GM06990 (cell line): ENCODE measurements at regions not wholly inside any gene's neighbourhood (a gene's known extent, or its start where the extent isn't known, plus 50 kb on each side); places are given as distances from the start of the nearest gene placed in this dataset.
"Not testable (repeated sequence)": the region's sequence is repeated elsewhere in the genome, so short reads cannot be mapped to it uniquely, and the experiment has no call there.

Experiments
- DNase-seq: peaks from one replicate; pipeline ENCODE4 v3.0.0-alpha.2; 2011; ENCODE audit not compliant: insufficient read length; ENCODE audit errors: extremely low read depth
- H3K27me3 ChIP-seq: replicated peaks from 2 replicates; pipeline ENCODE4 v1.6.0; 2011; ENCODE audit warnings: low read length; ENCODE audit not compliant: control insufficient read depth, insufficient read depth
- H3K36me3 ChIP-seq: 2 replicates; pipeline ENCODE4 v1.5.1; 2011; ENCODE audit warnings: low read length; ENCODE audit not compliant: control insufficient read depth, insufficient read depth
- H3K4me3 ChIP-seq: replicated peaks from 2 replicates; pipeline ENCODE4 v1.5.1; 2011; ENCODE audit warnings: low read depth, mild to moderate bottlenecking, control low read depth, low read length
- CTCF ChIP-seq: IDR thresholded peaks from 2 replicates; pipeline ENCODE4 v1.5.1; 2011; ENCODE audit warnings: low read length, control low read depth, mild to moderate bottlenecking, inconsistent platforms; ENCODE audit not compliant: insufficient read depth, poor library complexity, severe bottlenecking

- no peak overlapping the region for H3K4me3 ChIP-seq
- no peaks in the 10 kb centered on the region for H3K27me3 ChIP-seq
- TF ChIP-seq CTCF = no peak
- no peaks in the 10 kb centered on the region for H3K36me3 ChIP-seq
- no peak for DNase-seq
These were observed 183.2 kb upstream of the TAS2R1 start for GRCh38 chr5:9813305-9813704.

GRCh38 chr5:9807366-9807765, 177.2 kb upstream of the TAS2R1 start:
- DNase-seq, H3K4me3 ChIP-seq, H3K27me3 ChIP-seq, H3K36me3 ChIP-seq: not testable (repeated sequence)

- DNase-seq = no peak
- no peak for TF ChIP-seq CTCF
- Histone ChIP-seq H3K27me3 (no peaks in the 10 kb centered on the region), H3K36me3 (no peaks in the 10 kb centered on the region), H3K4me3 (no peak overlapping the region)
These were observed 171.8 kb upstream of the TAS2R1 start for GRCh38 chr5:9801908-9802307.

GRCh38 chr5:9799606-9800005, 169.5 kb upstream of the TAS2R1 start:
- DNase-seq = no peak
- no peak for TF ChIP-seq CTCF
- H3K4me3 ChIP-seq = no peak overlapping the region
- no peaks in the 10 kb centered on the region; the same call in 1 of the 2 replicates for H3K27me3 ChIP-seq
- no peaks in the 10 kb centered on the region for H3K36me3 ChIP-seq

- DNase-seq = no peak
- H3K27me3 ChIP-seq = no peaks in the 10 kb centered on the region
- TF ChIP-seq CTCF = no peak
- H3K36me3 ChIP-seq = no peaks in the 10 kb centered on the region
- H3K4me3 ChIP-seq = no peak overlapping the region
These were observed 160.1 kb upstream of the TAS2R1 start for GRCh38 chr5:9790276-9790675.

- Histone ChIP-seq H3K27me3 (no peaks in the 10 kb centered on the region), H3K36me3 (no peaks in the 10 kb centered on the region), H3K4me3 (no peak overlapping the region)
- TF ChIP-seq CTCF = no peak
- DNase-seq = no peak
These were observed 159.6 kb upstream of the TAS2R1 start for GRCh38 chr5:9789777-9790176.
